Chondrocyte (in vitro differentiated cells): ENCODE measurements at regions not wholly inside any gene's neighbourhood (a gene's known extent, or its start where the extent isn't known, plus 50 kb on each side); places are given as distances from the start of the nearest gene placed in this dataset.
A peak's percentile ranks its signal among the peaks of the same experiment; 100 is the strongest.

ENCODE experiments used
- DNase-seq: peaks from one replicate; pipeline ENCODE4 v3.0.0; 2021; ENCODE audit warnings: mixed read lengths, low spot score
- H3K27ac Mint-ChIP-seq: one replicate; pipeline ENCODE4 v1.8.0; 2021; ENCODE audit warnings: mild to moderate bottlenecking, moderate library complexity, mixed read lengths; ENCODE audit not compliant: unreplicated experiment
- H3K27me3 Mint-ChIP-seq: 2 replicates; pipeline ENCODE4 v1.8.0; 2021; ENCODE audit warnings: low read depth, mixed read lengths
- H3K36me3 Mint-ChIP-seq: 2 replicates; pipeline ENCODE4 v1.8.0; 2021; ENCODE audit warnings: low read depth, mixed read lengths
- H3K4me1 Mint-ChIP-seq: 2 replicates; pipeline ENCODE4 v1.8.0; 2021; ENCODE audit warnings: low read depth, mild to moderate bottlenecking, mixed read lengths
- H3K4me3 Mint-ChIP-seq: one replicate; pipeline ENCODE4 v1.8.0; 2021; ENCODE audit warnings: mild to moderate bottlenecking, moderate library complexity, mixed read lengths; ENCODE audit not compliant: unreplicated experiment
- H3K9me3 Mint-ChIP-seq: 2 replicates; pipeline ENCODE4 v1.8.0; 2021; ENCODE audit warnings: low read depth, mixed read lengths
- CTCF ChIP-seq: fragments of 200-600 bp; sonication (generic); IDR thresholded peaks from 2 replicates; pipeline ENCODE4 v1.5.0; 2021; ENCODE audit warnings: antibody characterized with exemption, mild to moderate bottlenecking, moderate library complexity

- no peaks in the 10 kb centered on the region for H3K27me3 Mint-ChIP-seq
- H3K9me3 Mint-ChIP-seq = peaks cover 18% of the 10 kb centered on the region
- no peaks in the 10 kb centered on the region for H3K36me3 Mint-ChIP-seq
- H3K27ac Mint-ChIP-seq = no peak overlapping the region
- DNase-seq = no peak
- TF ChIP-seq CTCF = no peak
- H3K4me3 Mint-ChIP-seq = no peak overlapping the region
- peaks cover 20% of the 10 kb centered on the region for H3K4me1 Mint-ChIP-seq
Measured at GRCh38 chr6:17182961-17183360, 81.1 kb downstream of the STMND1 start.

GRCh38 chr6:17186925-17187324 lies 85.1 kb downstream of the STMND1 start:
- Mint-ChIP-seq H3K36me3 (peaks cover 2% of the 10 kb centered on the region), H3K4me3 (no peak overlapping the region), H3K27ac (no peak overlapping the region), H3K27me3 (peaks cover 3% of the 10 kb centered on the region), H3K9me3 (peaks cover 13% of the 10 kb centered on the region), H3K4me1 (no peaks in the 10 kb centered on the region)
- DNase-seq = no peak
- no peak for TF ChIP-seq CTCF

- Mint-ChIP-seq H3K4me3 (no peak overlapping the region), H3K36me3 (peaks cover 2% of the 10 kb centered on the region), H3K27me3 (peaks cover 3% of the 10 kb centered on the region), H3K4me1 (peaks cover 13% of the 10 kb centered on the region), H3K9me3 (peaks cover 4% of the 10 kb centered on the region), H3K27ac (no peak overlapping the region)
- TF ChIP-seq CTCF = no peak
- no peak for DNase-seq
Measured at GRCh38 chr6:17193106-17193775, 87.9 kb upstream of the RBM24 start.

GRCh38 chr6:17197607-17198006 lies 83.6 kb upstream of the RBM24 start:
- no peak for DNase-seq
- TF ChIP-seq CTCF = no peak
- H3K27me3 Mint-ChIP-seq = no peaks in the 10 kb centered on the region
- H3K4me3 Mint-ChIP-seq = no peak overlapping the region
- no peaks in the 10 kb centered on the region for H3K9me3 Mint-ChIP-seq
- no peaks in the 10 kb centered on the region for H3K36me3 Mint-ChIP-seq
- H3K27ac Mint-ChIP-seq = no peak overlapping the region
- peaks cover 18% of the 10 kb centered on the region for H3K4me1 Mint-ChIP-seq

GRCh38 chr6:17200395-17200794 lies 80.8 kb upstream of the RBM24 start:
- TF ChIP-seq CTCF = peak; percentile 41

More at GRCh38 chr6:17200395-17200794, 80.8 kb upstream of the RBM24 start:
- peaks cover 8% of the 10 kb centered on the region for H3K4me1 Mint-ChIP-seq
- no peaks in the 10 kb centered on the region for H3K36me3 Mint-ChIP-seq
- H3K4me3 Mint-ChIP-seq = no peak overlapping the region
- DNase-seq = no peak
- H3K9me3 Mint-ChIP-seq = no peaks in the 10 kb centered on the region
- H3K27ac Mint-ChIP-seq = no peak overlapping the region
- no peaks in the 10 kb centered on the region for H3K27me3 Mint-ChIP-seq
